GM13976 (cell line): ENCODE measurements at regions not wholly inside any gene's neighbourhood (a gene's known extent, or its start where the extent isn't known, plus 50 kb on each side); places are given as distances from the start of the nearest gene placed in this dataset.

Experiments used
- DNase-seq: peaks from one replicate; pipeline ENCODE4 v3.0.0; 2012; ENCODE audit warnings: low spot score
- in situ Hi-C: fragments of 300-500 bp; cut with MboI; formaldehyde crosslinking; loops from one replicate; pipeline ENCODE4 v1.12.0; 2022; ENCODE audit warnings: low sequenced_read_pairs, mixed read lengths, inconsistent platforms; ENCODE audit not compliant: unreplicated experiment
- TF ChIP-seq, protein P1 (sequence below): IDR thresholded peaks from 2 replicates; pipeline ENCODE4 v1.5.1; 2012; ENCODE audit warnings: borderline replicate concordance, mild to moderate bottlenecking; ENCODE audit not compliant: insufficient read depth; ENCODE audit errors: extremely low read depth, missing control alignments, control extremely low read depth

DNA sequence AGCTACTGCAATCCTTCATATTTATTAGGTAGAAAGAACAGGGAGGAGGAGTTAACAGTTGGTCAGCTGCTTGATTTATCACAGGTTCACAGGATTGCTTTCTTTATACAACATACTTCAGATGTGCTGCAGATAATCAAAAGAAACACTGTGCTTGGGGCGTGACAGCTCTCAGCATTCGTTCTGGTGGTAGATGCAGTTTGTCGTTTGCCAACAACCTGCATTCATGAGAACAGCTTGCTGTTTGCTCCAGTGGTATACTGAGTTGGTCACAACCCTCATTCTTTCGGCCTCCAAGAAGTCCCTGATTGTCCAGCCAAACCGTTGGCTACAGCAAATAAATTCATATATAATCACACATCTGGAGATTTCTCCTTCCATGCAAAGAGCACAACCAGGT lies 120.5 kb downstream of the ZNF280B start:
- in situ Hi-C loops = no loop called here
- TF ChIP-seq, protein P1, sequence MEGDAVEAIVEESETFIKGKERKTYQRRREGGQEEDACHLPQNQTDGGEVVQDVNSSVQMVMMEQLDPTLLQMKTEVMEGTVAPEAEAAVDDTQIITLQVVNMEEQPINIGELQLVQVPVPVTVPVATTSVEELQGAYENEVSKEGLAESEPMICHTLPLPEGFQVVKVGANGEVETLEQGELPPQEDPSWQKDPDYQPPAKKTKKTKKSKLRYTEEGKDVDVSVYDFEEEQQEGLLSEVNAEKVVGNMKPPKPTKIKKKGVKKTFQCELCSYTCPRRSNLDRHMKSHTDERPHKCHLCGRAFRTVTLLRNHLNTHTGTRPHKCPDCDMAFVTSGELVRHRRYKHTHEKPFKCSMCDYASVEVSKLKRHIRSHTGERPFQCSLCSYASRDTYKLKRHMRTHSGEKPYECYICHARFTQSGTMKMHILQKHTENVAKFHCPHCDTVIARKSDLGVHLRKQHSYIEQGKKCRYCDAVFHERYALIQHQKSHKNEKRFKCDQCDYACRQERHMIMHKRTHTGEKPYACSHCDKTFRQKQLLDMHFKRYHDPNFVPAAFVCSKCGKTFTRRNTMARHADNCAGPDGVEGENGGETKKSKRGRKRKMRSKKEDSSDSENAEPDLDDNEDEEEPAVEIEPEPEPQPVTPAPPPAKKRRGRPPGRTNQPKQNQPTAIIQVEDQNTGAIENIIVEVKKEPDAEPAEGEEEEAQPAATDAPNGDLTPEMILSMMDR = no peak
- no peak for DNase-seq

DNA sequence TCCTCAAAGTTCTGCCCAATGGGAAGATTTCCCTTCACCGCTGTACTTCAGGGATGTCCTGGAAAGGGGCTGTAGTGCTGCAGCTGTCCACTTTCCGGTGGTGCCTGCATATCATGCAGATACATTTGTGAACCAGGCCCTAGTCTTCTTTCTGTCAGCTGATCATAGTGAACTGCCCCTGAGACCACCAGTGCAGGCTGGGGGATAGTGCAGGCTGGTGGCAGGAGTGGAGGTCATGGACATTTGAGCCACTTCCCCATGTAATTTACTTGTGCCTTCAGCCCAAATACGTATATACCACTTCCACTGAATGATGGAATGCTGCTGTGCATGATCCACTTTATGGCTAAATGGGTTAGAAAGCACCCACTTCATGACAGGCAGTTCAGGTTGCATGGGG lies 120.0 kb downstream of the ZNF280B start:
- in situ Hi-C loops = no loop called here
- no peak for DNase-seq
- TF ChIP-seq, protein P1 = no peak

DNA sequence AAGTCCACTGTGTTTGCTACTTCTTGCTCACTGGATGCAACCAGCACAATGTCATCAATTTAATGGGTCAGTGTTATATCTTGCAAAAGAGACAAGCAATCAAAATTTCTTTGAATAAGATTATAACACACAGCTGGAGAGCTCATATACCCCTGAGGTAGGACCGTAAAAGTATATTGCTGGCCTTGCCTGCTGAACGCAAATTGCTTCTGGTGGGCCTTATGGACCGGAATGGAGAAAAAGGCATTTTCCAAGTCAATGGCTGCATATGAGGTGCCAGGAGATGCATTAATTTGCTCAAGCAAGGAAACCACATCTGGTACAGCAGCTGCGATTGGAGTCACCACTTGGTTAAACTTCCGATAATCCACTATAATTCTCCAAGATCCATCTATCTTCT lies 119.1 kb downstream of the ZNF280B start:
- in situ Hi-C loops = no loop called here
- no peak for DNase-seq
- TF ChIP-seq, protein P1 = no peak

DNA sequence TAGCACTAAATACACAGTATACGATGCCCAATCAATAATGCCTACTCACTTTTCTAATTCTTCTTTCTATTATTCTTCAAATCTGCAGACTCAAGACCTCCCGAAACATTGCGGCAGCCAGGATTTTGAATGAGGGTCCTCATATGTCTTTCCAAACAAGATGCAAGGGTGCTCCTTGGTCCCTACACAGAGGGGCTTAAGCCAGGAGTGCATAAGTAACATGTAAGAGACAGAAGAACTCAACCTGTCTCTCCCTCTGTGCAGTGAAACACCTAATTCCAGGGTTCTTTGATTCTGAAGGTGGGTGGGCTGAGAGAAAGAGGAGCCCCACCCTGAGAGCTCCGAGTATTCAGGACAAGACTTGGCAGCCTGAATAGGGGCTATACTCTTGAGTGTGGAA lies 117.6 kb downstream of the ZNF280B start:
- TF ChIP-seq, protein P1 = no peak
- DNase-seq = no peak
- in situ Hi-C loops = no loop called here

DNA sequence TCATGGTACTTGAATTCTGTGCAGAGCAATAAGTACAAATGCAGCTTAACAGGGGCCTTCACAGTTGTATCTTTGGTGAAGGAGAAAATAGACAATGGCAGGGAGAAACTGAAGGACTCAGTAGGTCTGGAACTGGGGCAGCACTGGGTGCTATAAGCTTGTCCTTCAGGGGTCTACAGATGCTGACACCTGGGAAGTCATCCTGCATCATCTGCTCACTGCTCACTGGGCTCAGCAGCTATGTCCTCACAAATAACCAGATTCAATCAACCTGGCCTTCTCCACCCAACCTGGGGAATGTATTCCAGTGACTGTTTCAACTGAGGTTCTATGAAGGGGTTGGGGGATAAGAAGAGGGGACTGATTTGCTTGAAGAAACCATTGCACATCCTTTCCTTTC lies 117.0 kb downstream of the ZNF280B start:
- in situ Hi-C loops = no loop called here
- DNase-seq = no peak
- TF ChIP-seq, protein P1 = no peak

DNA sequence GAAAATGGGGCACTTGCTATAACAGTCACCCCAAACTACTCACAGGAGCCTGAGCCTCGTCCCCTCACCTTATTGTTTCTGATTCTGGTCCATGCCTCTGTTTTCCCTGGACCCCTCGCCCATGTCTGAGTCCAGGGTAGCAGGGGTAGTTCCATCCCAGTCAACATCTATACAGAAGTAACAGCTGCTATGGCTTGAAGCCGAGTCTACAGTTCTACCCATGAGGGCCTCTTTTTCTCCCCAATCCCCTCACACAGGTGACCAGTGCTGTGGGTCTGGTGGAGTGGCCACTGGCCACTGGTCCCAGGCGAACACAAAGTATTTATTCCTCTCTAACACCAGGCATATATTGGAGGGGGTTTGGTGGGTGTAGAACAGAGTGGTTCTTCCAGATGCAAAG lies 116.4 kb downstream of the ZNF280B start:
- in situ Hi-C loops = no loop called here
- TF ChIP-seq, protein P1 = no peak
- DNase-seq = no peak

DNA sequence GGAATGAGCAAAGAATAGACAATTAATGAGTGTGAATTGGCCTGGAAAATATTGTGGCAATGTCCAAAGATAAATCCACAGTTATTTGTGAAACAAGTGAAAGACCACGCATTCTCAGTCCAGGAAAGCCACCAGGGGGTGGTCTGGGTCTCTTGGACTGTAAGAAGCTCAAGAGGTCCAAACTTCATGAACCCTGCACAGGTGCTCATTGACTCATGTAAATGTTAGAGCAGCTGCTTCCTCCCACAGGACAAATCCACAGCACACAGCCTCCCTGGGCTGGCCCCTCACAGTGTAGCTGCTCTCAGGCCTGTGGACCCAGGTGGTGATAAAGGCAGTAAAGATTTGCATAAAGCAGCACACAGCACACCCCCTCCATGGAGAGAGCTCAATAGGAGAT lies 114.0 kb downstream of the ZNF280B start:
- TF ChIP-seq, protein P1 = no peak
- in situ Hi-C loops = no loop called here
- no peak for DNase-seq
